RCC 7860 (cell line): ENCODE measurements at regions not wholly inside any gene's neighbourhood (a gene's known extent, or its start where the extent isn't known, plus 50 kb on each side); places are given as distances from the start of the nearest gene placed in this dataset.

Experiments
- DNase-seq: peaks from one replicate; pipeline ENCODE4 v3.0.0-alpha.2; 2015; ENCODE audit warnings: low spot score
- FAIRE-seq: peaks from 2 replicates; lab custom pipeline; 2012; peaks lifted over from hg19 to GRCh38; lab: Jason Lieb, UNC

DNA sequence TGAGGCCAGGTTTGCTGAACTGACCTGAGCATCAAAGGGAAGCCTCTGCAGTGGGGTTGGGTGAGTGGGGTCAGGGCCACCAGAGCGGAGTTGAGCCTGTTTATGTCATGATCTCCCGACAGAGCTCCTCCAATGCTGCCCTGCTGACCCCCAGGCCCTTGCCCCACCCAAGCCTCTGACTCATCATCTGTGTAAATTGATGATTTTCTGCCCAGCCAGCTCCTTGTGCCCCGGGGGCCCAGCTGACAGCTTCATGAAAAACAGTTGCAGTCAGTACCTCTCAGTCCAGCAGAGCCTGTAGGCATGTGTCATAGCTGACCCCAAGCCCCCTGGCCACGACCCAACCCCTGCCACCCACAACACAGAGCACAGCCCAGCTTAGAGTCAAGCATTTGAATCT is 134.9 kb downstream of the CCT6B start:
- FAIRE-seq = no peak
- DNase-seq = no peak

GRCh38 chr17:34825884-34826283 is 135.4 kb downstream of the CCT6B start:
- no peak for DNase-seq
- FAIRE-seq = no peak

GRCh38 chr17:34825102-34825501 is 136.2 kb downstream of the CCT6B start:
- DNase-seq = no peak

DNA sequence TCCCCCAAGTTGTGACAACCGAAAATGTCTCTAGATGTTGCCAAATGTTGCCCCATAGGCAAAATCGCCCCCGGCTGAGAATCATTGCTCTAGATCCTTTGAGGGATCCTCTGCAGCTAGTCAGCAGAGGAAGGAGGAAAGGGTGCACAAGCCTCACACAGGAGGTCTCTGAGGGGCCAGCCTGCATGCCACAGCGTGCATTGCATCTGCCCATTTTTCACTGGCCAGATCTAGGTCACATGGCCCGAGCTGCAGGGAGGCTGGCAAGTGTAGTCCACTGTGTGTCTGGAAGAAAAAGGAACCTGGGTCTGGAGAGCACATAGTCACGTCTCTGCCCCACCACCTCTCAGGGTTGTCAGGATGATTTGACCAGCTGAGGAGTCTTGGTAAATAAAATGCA is 138.2 kb downstream of the CCT6B start:
- DNase-seq (no peak), FAIRE-seq (no peak)

More at GRCh38 chr17:34825102-34825501, 136.2 kb downstream of the CCT6B start:
- no peak for FAIRE-seq

DNA sequence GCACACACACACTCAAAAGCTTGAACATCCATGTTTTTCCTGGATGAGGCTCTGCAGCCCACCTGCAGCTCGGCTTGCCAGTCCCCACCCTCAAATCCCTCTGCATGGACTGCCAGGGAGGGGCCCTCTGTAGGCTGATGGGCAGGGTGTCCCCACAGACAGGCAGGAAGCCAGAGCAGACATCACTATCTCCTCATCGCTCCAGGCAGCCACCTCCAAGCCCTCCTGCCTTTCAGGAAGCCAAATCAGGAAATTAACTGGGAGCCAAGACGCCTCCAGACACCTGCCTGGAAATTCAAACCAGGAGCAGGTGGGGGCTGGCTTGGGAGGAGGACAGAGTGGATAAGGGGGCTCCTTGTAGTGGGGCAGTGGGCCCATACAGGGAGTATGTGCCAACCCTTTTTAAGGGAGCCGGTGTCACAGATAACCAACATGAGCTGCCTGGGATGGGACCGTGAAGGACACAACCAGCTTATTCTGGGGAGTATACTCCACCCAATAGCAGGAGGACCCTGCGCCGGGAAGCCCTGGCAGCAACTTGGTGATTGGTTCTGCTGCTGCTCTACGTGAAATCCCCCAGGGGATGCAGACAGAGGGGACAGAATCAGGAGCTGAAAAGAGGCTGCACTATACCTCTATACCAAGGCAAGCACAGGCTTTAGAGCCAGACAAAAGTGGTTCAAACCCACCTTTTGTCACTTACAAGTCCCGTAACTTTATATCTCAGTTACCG is 139.1 kb downstream of the CCT6B start:
- no peak for FAIRE-seq
- no peak for DNase-seq

DNA sequence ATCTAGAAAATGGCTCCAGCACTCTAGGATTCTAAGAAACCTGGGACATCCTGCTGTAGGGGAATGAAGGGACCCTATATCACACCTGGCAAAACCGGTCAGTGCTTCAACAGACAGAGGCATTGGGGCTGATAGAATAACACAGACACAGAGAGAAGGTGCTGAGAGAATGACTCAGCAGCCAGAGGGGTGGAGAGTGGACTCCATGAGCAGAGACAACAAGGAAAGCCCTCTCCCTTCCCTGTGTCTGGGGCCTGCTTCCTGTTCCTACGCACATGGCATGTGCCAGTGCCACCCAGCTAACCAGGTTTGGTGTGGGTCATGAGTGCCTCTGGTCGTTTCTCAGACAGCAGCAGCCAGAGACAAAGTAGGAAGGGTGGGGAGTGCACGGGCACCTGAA is 140.3 kb downstream of the CCT6B start:
- FAIRE-seq (no peak), DNase-seq (no peak)

DNA sequence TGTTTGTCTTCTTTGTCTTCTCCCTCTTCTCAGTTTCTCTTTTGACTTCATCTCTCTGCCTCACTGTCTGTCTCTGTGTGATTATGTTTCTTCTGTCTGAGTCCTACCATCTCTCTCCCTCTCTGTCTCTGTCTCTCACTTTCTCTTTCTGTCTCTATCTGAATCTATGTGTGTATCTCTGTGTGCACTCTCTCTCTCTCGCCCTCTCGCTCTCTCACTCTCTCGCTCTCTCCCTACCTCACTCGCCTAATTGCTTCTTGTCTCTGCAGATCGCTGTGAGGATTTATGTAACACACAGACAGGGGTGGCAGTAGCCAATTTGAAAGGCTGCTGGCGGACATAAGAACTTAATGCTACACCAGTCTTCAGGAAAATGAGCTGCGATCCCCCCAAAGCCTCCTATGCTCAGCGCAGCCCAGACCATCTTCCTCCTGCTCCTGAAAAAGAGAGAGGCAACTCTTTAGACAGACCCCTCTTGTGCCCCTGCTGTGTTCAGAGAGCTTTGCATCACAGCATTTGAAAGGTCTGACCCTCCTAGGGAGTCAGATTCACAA is 140.9 kb downstream of the CCT6B start:
- no peak for FAIRE-seq

DNA sequence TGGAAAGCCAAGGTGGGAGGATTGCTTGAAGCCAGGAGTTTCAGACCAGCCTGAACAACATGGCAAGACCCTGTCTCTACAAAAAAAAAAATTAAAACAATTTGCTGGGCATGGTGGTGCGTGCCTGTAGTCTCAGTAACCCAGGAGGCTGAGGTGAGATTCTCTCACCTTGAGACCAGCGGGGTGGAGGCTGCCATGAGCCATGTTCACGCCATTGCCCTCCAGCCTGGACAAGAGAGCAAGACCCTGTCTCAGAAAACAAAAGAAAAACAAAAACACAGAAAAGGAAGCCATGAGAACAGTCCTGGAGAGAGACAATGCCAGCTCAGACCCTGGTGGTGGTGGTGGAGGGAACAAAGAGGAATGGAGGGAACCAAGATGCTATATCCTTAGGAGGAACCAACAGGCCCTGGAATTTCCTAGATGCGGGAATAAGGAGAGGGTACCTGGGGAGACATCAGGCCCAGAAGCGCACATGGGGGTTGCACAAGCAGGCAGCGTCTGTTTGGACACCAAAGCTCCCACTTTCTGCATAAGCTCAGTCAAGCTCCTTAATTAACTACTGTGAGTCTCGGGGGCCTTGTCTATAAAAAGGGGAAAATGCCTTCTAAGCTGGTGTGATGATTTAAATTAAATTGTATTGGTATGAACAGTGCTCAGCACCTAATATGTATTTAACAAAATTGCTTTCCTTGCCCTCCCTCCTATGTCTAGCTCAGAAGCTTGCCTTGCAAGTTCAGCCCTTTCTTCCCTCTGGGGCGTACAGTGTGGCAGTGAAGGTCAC is 143.8 kb downstream of the CCT6B start:
- FAIRE-seq (no peak), DNase-seq (no peak)

More for the DNA sequence above, 140.9 kb downstream of the CCT6B start:
- DNase-seq = no peak

DNA sequence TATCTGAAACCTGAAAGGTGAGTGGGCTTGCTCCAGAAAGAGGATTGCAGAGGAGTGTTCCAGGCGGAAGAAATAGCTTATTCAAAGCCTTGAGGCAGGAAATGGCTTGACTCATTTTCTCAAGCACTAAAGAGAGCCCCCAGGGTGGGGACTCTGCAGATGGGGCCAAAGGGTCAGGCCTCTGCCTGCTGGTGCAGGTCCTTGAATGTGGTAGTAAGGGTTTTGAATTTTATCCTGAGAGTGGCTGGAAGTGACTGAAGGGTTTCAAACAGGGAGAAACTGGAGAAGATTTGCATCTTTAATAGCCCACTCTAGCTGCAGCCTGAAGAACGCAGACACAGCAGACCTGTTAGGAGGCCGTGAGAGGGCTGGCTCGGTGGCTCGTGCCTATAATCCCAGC is 144.4 kb downstream of the CCT6B start:
- DNase-seq = no peak
- no peak for FAIRE-seq

GRCh38 chr17:34813290-34813689 is 148.0 kb downstream of the CCT6B start:
- FAIRE-seq (no peak), DNase-seq (no peak)

GRCh38 chr17:34811561-34811960 is 149.7 kb downstream of the CCT6B start:
- DNase-seq (no peak), FAIRE-seq (no peak)

DNA sequence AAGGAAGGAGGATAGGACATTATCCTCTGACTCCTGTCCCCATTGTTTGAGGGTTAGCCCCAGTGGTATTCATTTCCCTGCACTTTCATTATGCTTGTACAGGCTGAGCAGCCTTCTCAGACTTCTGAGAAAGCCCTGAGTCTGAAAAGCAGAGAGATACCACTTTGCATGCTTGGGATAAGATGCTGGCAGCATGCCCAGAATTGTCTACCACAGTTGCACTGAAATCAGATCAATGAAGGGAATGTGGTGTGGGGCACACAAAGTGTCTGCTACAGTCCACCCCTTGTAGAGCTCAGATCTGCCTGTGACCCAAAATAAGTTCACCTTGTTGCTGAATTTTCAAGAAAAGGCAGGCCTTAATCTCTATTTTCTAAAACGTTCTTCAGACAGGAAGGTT is 160.6 kb downstream of the CCT6B start:
- DNase-seq = no peak
- no peak for FAIRE-seq

DNA sequence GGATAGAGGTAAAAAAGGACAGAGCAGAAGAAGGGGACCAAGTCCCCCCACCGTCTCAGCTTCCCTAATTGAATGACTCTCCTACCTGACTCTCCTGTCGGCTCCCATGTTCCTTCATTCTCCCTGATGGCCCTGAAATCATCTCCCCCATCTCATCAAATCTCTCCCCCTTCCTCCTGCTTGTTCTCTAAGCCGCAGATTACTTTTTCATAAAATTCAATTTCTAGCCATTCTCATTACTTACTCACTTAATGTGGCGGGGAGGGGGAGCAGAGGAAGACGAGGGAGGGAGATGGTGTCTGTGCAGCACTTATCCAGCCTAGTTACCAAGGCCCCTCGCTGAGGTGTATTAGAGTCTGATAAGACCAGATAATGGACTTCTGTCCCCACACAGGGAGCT is 161.5 kb downstream of the CCT6B start:
- DNase-seq (no peak), FAIRE-seq (no peak)

GRCh38 chr17:34798581-34798980 is 162.7 kb downstream of the CCT6B start:
- FAIRE-seq (no peak), DNase-seq (no peak)

DNA sequence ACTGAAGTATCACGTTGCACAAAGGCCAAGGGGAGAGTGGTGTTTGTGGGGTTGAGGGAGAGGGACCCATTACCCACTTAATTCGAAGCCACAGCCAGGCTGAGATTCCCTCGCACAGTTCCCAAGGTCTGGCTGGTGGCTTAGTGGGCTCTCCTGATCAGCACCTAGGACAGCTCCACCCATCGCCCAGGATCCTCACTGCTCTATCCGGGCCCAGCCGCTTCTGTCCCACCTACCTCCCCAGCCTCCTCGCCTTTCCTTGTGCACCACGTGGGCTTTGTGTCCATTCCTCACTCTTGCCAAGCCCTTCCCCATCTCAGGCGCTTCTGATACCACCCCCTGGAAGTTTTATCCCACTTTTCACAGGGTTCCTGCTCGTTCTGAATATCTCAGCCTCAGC is 163.5 kb downstream of the CCT6B start:
- DNase-seq (no peak), FAIRE-seq (no peak)

- DNase-seq = no peak
- FAIRE-seq = no peak
Observed at GRCh38 chr17:34793231-34793908, 167.9 kb downstream of the CCT6B start.

- FAIRE-seq (no peak), DNase-seq (no peak)
Observed at GRCh38 chr17:34788696-34789095, 172.6 kb downstream of the CCT6B start.

- FAIRE-seq (no peak), DNase-seq (no peak)
Observed at GRCh38 chr17:34784526-34784925, 176.7 kb downstream of the CCT6B start.

DNA sequence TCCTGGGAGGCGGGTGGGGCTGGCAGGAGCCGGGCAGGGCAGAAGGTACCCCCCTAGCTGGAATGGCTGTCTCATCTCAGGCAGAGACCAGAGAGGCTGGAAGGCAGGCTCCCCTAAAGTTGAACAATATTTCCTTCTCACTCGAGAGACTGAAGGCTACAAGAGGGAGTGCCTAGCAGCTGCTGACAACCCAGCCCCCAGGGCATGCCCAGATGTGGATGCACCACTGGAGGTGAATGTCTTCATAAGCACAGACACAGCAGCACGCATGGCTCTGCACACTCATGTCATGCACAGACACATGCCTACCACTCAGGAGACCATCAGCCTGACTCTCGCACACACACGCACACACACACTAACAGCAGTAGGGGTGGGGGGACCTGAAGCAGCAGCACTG is 179.0 kb downstream of the CCT6B start:
- DNase-seq = no peak
- FAIRE-seq = no peak

DNA sequence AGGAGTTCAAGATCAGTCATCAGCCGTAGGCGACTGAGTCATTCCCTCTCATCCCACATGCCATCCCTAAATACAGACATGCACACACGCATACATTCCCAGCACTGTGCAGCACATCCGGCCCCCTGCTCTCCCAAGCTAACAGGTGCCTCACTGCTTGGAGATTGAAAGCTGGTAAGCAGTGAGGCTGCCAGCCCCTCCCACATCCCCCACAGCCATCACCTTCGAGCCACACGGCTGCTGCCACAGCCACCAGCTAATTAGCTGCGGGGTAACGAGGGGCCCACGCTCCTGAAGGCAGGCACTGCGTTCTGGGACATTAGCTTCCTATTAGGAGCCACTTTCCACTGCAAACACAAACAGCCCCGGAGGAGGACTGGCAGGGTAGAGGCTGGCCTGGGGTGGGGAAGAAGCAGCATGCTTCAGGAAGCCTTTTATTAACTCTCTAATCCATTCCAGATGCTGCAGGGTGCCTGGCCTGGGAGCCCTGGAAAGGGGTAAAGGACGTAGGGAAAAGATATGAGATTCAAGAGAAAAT is 179.6 kb downstream of the CCT6B start:
- DNase-seq = no peak

DNA sequence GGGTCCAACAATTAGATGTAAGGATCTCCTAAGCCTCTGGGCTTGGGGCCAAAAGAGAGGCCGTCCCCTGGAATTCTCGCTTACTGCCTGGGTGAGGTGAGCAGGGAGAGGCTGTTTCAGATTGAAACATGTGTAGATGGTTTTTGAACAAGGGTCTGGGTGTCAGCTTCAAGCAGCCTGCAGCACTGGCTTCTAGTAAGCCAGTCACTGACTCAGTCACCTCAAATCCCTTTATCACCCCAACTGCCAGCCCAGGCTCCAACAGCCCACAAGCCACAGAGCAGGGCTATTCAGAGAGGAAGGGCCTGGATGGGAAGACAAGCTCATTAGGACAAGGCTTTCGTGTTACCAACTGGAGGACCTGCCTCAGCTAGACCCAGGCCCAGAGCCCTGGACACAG is 180.2 kb downstream of the CCT6B start:
- FAIRE-seq = no peak
- DNase-seq = no peak

More for the DNA sequence above, 179.6 kb downstream of the CCT6B start:
- no peak for FAIRE-seq
